ENCODE measurements at regions not wholly inside any gene's neighbourhood (a gene's known extent, or its start where the extent isn't known, plus 50 kb on each side); places are given as distances from the start of the nearest gene placed in this dataset.

DNA sequence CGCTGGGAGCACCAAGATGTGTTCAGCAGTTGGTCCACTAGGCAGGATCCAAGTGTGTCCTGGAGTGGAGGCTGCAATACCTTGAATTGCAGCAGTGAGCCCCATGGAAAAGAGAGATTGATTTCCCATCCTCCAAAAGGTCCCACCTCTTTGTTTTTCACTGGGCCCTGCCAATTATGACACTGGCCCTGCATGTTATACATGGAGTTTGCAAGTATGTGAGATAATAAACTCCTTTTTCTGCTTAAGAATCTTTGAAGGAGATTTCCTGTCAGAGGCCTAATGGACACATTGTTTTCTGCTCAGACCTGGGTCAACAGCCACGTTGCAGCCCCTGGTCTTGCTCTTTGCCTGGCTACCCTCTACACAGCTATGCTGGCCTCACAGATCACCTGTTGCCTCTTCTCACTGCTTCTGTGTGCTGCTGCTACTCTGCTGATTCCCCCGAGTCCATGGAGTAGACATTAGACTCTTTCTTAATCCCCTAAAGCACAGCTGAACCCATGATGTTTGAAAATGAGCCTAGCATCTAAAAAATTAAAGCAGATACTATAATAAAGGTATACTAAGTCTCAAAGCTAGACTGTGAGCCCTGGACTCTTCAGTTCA is 341.9 kb upstream of the CDH11 start:
- no peak for DNase-seq

DNA sequence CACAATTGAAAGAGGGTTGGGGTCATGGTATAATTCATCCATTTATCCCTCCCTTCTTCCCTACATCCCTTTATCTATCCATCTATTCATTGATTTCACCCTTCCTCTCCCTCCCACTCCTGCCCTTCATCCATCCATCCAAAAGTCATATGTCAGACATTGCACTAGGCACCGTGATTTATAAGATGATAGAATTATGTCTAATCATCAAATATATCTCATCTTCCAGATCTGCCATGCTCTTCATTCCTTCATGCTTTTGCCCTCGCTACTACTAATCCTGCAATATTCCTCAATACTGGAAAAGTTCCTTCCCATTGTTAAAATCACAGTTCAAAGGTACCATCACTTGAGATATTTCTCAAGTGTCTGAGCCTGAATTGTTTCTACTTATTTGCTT is 335.2 kb upstream of the CDH11 start:
- no peak for DNase-seq

DNA sequence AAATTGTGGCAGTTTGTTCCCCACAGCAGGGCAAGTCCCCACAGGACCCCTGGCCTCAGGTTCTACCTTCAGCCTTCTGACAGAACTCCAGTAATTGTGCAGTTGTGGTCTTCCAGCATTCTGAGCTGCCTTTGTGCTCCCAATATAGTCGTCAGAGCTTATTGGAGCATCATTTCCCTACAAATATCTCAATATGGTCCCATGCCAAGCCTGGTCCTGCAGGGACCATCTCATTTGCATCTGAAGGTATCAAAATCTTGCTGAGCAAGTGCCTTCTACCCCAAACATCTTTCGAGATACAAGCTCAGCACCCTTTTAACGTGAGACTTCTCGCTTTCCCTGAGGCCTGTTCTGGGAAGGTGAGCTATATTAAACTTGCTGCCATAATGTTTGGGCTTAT is 333.9 kb upstream of the CDH11 start:
- no peak for DNase-seq

DNA sequence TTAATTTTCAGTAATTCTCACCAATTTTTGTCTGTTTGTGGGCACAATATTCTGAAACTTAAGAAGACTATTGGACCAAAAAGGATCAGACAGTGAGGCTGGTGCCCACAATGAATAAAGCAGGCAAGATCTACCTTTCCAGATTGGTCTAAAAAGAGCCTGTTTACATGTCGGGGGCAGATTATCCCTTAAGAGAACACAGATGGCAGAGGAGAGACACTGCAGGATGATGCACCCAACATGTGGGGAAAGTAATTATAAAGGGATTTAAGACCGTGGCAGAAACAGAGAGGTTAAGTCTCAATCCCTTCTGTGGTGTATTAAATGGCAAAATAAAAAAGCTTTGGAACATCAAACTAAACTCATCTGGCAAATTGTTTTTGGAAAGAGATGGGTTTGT is 331.8 kb upstream of the CDH11 start:
- no peak for DNase-seq

DNA sequence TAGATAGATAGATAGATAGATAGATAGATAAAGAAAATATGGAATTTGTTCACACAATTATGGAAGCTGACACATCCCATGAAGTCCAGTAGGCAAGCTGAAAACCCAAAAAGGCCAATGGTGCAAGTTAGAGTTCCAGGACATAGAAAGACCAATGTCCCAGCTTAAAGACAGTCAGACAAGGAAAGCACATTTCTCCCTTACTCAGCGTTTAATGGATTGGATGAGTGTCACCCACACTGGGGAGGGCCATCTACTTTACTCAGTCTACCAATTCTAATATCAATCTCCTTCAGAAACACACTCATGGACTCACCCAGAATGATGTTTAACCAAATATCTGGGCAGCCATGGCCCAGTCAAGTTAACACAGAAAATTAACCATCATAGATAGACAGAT is 327.7 kb upstream of the CDH11 start:
- no peak for DNase-seq

DNA sequence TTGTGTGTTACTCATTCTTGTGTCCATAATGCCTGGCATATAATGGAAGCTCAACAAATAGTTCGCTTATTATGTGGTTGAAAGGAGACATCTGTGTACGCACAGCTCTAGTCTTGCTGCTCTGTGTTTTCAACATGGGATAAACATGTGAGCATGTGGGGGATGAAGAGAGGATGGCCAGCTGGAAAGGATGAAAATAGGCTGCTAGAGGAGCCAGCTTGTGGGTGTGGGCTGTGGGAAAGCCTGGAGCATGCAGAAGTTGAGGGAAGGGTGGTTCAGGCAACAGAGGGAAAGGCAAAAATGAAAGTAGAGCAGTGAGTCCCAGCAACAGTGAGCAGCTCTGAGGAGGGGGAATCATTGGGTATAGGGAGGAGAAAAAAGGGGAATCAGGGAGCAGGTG is 324.6 kb upstream of the CDH11 start:
- no peak for DNase-seq

DNA sequence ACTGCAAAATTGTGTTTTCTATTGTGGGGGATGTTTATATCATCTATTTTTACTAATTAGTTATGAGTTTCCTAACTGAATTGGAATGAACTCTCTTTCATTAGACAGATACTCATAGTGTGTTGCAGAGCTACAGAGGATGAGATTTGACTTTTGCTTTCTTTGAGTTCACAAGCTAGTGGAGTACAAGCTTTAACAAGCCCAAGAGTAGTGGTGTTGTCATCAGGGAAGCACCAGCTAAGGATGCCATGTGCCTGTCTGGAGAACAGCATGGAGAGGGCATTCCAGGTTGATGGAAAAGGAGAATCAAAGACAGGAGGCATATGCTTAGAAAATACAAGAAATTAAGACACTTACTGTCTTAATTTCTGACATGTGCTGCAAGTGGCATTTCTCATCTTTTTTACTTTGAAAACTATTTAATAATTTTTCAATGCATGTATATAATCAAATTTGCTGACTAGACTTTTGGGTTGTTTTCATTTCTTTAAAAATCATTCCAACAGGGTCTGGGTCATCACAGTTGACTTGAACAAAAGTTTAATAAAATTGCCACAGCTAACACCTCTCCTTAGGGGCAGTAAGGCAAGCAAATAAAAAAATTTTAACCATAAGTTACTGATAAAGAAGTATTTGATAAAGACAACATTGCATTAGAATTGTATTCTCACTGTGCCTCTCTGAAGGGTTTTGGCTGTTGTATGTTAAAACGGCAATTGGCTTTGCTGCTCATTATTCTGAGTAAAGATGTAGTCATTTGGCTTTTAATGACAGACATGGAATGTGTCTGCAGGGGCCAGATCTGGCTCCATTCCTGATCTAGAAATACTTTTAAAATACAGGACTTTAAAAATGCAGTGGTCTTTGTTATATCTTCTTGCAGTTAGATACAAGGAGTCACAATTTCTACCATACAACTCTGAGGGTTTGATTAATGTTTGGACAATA is 323.7 kb upstream of the CDH11 start:
- DNase-seq: no peak

DNA sequence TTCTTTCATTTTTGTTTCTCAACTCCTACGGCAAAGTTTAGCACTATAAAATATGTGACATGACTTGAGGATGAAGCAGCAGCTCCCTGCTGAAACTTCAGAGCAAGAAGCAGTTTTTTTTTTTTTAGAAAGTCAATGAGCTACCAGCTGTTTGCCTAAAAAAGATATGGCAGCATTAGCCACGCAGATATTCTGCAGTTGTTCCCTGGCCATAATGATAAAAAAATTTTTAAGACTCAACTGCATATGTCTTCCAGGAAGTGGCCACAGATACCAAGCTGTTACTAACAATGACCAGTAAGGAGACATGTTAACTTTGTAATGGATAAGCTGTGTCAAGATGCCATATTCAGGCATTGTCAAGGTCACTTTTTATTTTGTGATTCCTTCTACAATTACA is 319.6 kb upstream of the CDH11 start:
- DNase-seq: no peak

DNA sequence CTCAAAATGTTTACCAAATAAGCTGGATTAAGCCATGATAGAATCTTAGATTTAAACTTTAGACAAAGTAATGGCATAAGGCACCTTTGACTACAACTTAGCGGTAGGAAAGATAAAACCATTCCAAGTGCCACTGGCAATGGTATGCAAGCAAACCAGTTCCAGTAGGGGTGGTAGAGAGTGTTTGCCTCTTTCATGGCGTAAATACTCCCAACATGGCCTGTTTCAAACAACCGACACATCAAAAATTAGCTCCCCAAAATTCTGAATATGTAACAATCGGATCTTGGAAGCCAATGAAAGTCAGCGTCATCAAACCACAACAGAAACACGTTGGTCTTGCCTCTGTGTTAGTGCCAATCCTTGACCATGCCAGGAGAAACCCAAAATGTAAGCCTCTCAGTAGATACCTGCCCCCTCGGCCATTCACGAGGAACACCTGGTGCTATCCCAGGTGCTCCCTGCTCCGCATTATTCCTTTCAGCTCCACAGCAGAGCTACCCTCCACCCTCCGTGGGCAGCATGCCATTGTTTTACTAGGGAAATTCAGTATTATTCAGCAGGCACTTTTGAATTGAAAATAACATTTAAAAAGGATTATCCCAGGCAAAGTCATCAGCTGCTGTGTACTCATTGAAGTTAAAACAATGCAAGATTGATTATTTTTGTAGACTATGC is 307.8 kb upstream of the CDH11 start:
- DNase-seq: no peak

DNA sequence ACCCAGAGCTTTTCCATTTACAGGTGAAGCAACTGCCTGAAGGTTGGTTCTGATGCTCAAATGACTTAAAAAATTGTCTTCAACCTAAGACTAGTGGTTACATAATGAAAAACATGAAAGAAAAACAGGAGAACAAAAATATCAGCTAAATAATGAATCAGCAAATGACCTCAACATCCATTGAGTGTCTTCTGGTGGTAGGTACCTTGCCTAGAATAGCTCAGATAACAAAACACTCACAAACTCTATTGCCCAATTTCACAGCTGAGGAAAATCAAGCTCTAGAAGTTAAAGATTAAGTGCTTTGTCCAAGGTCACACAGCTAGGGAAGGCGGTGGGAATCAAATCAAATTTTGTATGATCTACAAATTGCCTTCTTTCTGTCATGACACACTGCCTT is 304.6 kb upstream of the CDH11 start:
- DNase-seq: no peak

DNA sequence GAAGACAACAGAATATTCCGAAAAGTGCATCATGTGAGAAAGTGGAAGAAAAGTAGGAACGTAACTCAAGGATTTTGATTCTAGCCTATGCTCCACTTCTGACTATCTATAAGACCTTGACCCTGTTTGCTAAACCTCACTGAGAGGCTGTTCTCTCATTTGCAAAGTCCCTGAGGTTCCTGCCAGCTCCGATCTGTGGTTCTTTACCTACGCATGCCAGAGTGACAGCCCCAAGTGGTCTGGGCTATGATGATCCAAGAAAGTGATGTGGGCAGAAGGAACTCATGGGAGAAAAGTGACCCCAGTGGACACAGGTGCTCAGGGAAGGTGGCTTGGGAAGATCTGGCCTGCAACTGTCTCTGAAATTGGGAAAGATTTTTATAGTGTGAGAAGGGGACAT is 301.1 kb upstream of the CDH11 start:
- no peak for DNase-seq

DNA sequence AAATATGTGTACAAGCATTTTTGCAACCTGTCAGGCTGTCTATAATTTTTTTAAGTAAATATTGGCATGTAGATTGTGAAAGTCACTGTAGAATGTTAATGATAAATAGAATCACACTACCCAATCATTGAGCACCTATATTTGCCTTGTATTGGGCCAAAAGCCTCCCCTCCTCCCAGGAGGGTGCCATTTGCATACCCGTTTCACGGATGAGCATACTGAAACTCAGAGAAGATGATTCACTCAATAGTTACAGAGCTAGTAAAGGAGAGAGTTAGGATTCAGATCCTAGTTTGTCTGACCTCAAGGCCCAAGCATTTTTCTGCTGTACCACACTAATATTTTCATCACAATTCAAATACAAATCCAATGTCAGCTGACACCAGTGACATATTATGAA is 299.7 kb upstream of the CDH11 start:
- DNase-seq: no peak

DNA sequence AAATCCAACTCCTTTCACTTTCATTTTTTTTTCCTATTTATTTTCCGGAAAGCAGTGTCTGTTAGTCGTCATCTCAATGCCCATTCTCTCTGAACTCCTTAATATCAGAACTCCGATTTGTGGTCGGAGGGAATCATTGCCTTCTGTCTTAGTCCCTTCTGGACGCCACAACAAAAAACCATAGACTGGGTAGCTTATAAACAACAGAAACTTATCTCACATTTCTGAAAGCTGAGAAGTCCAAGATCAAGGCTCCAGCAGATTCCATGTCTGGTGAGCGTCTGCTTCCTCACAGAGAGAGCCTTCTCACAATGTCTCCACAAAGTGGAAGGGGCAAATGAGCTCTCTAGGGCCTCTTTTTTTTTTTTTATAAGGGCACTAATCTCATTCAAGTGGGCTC is 296.6 kb upstream of the CDH11 start:
- DNase-seq: no peak

DNA sequence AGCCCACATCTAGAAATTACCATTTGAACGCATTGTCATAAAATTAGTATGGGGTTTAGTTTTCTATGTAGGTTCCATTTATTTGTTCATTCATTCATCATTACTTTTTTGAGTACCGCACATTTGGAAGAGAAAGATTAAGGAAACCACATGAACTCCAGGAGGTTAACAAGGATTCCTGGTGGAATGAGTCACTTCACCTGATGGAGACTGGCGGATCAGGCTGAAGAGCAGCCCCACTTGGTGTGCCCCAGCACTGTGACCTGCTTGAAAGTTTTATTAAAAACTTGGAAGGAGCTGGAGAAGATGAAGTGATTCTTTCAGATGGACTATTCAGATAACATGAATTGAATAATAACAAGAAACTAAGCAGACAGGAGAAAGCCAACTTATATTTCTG is 293.6 kb upstream of the CDH11 start:
- DNase-seq: no peak

DNA sequence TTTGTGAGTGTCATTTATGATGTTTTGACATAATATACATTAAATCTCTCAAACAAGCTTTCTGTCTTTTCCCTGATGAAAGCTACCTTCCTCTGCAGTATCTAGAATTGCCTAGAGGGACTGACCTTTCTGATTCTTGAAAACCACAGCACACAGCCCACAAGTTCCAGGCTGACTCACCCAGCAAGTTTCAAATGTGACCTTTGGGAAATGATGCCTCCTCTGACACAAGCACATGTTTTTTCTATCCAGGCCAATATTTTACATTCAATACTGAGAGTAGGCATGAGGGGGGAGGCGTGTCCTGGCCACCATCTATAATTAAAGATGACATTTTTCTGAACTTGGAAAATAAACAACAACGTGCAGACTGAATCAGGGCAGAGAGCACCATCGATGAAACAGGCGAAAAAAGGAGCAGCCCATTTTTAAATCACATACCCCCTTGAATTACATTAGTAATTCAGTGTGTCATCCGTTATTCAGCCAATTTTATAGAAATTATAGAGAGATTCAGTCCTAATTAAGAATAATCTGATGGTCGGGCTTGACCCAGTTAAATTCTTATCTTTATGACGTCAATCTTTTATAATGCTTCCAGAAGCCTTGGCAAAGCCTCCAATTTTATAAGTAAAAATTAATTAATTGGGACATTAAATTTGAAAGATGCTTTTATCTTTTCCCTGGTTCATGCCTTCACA is 292.6 kb upstream of the CDH11 start:
- DNase-seq: no peak

DNA sequence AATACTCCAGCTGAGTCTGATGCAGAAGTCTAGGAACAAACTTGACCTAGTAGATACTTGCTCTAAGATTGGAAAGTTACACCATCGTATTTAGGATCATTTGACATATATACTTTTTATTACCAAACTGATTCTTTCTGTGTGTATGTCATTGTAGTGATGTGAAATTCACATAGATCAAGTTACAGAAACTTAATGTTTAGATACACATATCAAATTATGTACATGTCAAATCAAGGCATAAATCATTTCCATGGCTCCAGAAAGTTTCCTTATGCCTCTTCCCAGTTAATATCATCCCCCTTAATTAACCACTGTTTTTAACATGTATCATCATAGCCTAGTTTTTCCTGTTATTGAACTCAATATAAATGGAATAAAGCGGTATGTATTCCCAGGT is 292.0 kb upstream of the CDH11 start:
- no peak for DNase-seq

DNA sequence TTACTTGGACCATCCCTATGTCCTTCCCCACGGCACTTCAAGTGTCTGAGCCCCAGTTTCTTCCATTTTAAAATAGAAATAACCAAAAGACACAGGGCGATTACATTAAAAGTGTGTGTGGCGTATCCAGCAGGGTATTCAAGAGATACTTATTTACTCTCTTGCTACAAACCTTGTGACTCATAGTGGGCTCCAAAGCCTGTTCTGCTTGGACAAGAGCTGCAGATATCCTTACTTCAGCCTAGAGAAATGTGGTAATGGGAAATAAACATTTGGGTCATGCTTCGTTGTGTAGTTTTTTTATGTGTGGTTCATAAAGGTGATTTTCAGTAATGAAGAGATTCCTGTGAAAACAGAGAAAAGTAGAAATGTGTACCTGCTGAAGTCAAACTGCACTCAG is 288.9 kb upstream of the CDH11 start:
- no peak for DNase-seq

DNA sequence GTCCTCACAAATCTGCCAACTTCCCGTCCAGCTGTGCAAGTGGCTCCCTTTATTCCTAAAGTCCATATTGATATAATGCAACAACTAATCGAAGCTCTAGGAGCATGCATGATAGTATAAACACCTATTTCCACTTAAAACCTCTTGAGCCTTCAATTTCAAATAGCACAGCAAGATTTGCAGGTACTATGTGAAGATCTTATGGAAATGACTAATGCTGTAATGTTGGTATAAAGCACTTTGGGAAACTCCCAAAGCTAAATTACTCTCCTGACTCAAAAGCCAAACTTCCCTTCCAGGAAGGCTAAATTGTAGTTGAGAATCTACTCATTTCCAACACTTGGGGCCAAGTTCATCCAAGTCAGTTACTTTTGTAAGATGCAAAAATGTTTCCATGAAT is 287.6 kb upstream of the CDH11 start:
- no peak for DNase-seq

DNA sequence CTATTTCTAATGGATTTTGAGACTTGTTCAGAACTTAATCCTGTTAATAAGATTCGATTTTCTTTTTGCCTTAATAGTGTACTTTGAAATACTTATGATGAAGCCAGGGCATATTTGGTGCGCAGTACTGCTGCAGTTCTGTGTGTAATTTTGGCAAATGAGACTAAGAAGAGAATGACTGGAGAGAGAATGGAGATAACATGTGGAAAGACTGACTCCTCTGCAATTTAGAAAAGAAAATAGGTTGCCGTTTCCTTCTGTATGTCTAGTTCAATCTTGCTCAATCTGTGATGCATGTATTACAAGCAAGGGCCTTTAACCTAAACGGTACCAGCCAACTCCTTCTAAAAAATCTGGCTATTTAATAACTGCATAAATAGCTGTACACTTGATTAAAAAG is 285.1 kb upstream of the CDH11 start:
- no peak for DNase-seq

DNA sequence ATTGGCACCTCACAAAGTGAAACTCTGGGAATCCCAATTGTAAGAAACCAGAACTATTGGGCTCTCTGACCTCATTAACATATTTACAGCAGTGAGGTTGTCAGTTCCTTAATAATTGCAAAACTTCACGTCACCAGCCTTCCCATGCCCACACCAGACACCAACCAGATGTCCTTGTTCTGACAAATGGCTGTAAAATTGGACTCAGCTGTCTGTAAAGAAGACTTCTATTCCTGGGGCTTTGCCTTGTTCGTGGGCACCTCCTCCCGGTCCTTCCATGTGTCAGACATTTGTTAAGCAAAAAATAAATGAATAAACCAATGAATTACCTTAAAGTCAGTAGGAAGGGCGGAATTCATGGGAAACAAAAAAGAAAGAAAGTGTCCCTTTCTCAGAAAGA is 284.3 kb upstream of the CDH11 start:
- DNase-seq: no peak

DNA sequence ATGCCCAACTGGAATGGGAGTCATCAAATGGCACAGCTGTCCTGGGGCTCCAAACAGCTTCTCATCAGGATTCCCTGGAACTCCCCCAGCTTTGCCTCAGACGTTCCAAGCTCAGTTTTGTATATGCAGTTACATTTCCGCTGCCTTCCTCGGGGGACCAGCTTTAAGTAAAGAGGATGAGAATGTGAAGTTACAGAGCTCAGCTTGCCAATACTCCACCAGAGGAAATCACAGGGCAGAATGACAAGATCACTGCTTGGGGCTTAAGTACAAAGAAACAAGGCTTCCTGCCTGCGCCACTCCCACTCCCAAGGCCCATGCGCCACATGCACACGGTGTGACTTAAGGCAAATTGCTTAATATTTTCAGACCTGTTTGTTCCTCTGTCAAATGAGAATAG is 272.4 kb upstream of the CDH11 start:
- DNase-seq: no peak

DNA sequence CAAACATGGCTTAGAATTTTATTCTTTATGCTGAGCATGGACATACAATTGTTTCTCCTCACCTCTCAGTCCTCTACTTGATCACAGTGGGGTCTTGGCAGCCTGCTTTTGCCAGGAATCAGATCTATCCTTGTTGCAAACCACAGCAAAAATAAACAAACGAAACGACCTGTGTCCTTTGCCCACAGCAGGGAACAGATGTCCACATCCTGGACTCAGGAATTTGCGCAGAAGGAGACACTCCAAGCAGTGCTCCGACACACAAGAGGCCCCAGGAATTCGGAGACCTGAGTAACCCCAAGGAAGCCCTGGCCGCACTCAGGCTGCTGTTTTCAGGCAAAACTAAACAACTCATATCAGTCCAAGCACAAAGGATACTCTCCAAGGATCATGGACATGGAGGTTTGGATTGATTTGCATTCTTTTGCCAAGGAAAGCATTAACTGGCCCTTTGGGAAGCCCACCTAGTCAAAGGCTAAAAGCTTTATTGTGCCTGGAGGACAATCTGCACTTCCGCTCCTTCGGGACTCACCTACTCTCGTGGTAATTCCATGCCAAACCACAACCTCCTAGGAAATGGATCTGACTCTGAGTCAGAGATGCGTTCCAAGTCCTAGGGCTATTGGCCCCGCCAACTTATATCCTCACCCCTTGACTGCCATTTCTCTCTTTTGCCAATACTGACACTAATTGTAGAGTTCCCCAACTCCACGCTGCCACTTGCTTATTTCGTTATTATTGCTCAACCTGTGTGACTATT is 271.1 kb upstream of the CDH11 start:
- no peak for DNase-seq

DNA sequence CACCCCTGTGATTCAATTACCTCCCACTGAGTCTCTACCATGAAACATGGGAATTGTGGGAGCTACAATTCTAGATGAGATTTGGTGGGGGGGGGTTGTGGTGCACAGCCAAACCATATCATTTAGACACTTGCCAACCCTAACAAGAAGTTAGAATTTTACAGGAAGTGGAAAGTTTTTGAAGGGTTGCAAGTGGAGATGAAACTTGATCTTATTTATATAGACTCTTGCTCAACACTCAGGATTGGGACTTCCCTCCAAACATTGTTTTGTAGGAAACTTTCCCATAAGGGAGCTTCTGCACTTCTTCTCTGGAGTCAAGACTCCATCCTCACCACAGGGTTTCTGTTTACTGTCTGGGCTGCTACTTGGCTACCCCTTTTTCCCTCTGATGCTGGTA is 266.7 kb upstream of the CDH11 start:
- no peak for DNase-seq
